Psoas muscle (tissue), 7 donors: ENCODE measurements at regions not wholly inside any gene's neighbourhood (a gene's known extent, or its start where the extent isn't known, plus 50 kb on each side); places are given as distances from the start of the nearest gene placed in this dataset.

ENCODE experiments used
- ATAC-seq, 4 donors: fragments of 200-7000 bp; cut with Tn5 transposase; one replicate each; pipeline ENCODE4 v1.9.1; 2020; ENCODE audit warnings: moderate library complexity in 3 of 4, mild to moderate bottlenecking in 2 of 4
- DNase-seq, 2 donors: peaks; one replicate each; pipeline ENCODE4 v3.0.0-alpha.2; 2020
- H3K27ac ChIP-seq: fragments of 200-600 bp; one replicate; pipeline ENCODE4 v1.8.0; 2022
- H3K27me3 ChIP-seq, 3 donors: fragments of 200-600 bp in 1 of 3; one replicate each; pipeline versions ENCODE4 v1.6.1 to v1.8.0; 2013 to 2022; ENCODE audit warnings: low read length in 2 of 3, mild to moderate bottlenecking in 2 of 3, moderate library complexity in 1 of 3; ENCODE audit not compliant: insufficient read depth in 3 of 3
- H3K36me3 ChIP-seq, 2 donors: fragments of 200-600 bp in 1 of 2; one replicate each; pipeline versions ENCODE4 v1.6.1 to v1.8.0; 2013 to 2022; ENCODE audit warnings: low read depth in 1 of 2, mild to moderate bottlenecking in 1 of 2, moderate library complexity in 1 of 2; ENCODE audit not compliant: insufficient read depth in 1 of 2
- H3K4me1 ChIP-seq: fragments of 200-600 bp; one replicate; pipeline ENCODE4 v1.8.0; 2022
- H3K4me3 ChIP-seq: fragments of 200-600 bp; one replicate; pipeline ENCODE4 v1.8.0; 2022; ENCODE audit warnings: mild to moderate bottlenecking
- H3K9me3 ChIP-seq: fragments of 200-600 bp; one replicate; pipeline ENCODE4 v1.8.0; 2022
- CTCF ChIP-seq: fragments of 200-600 bp; IDR thresholded peaks from one replicate; pipeline ENCODE4 v1.8.0; 2022; ENCODE audit warnings: antibody characterized with exemption
- WGBS, 3 donors: extraction: QIAGEN DNeasy Blood & Tissue Kit; methylation state at CpG; one replicate each; pipeline versions ENCODE4 v1.1.6 to v1.1.7; 2013; 5-methylcytosine and 5-hydroxymethylcytosine counted together
- intact Hi-C, 2 donors: fragments of 100-400 bp; cut with DNase I; formaldehyde crosslinking; loops; one replicate each; pipeline versions ENCODE4 v1.11.0 to v1.14.2; 2022
- donor health status: healthy with polysubstance abuse.
- donor health status: DM: no; HTN: no; CAD: no; lungs with moderate emphysema.
- donor health status: Bipolar disorder and iron deficiency.
- donor health status: healthy.
- donor health status: DM: yes; HTN: yes; CAD: no.
- donor health status: DM: no; HTN: no; CAD: no.
- donor health status: DM: yes; HTN: yes; CAD: no.

- no peak for ATAC-seq
- Histone ChIP-seq H3K36me3 (no peaks in the 10 kb centered on the region), H3K4me3 (no peak overlapping the region), H3K27me3 (peaks cover 0 to 6% (median 0%) of the 10 kb centered on the region in 3 donors), H3K27ac (no peak overlapping the region), H3K4me1 (no peaks in the 10 kb centered on the region), H3K9me3 (no peaks in the 10 kb centered on the region)
- intact Hi-C loops = no loop called here
- DNase-seq = no peak
- 79 to 86% (median 82%) methylated on average over 7 of the region's 7 CpGs for WGBS, 3 donors
- TF ChIP-seq CTCF = no peak
Observed at GRCh38 chr12:127253797-127254327, 1013.1 kb upstream of the TMEM132C start.

- TF ChIP-seq CTCF = no peak
- Histone ChIP-seq H3K9me3 (no peaks in the 10 kb centered on the region), H3K27me3 (peaks cover 0 to 6% (median 0%) of the 10 kb centered on the region in 3 donors), H3K4me1 (no peaks in the 10 kb centered on the region), H3K4me3 (no peak overlapping the region), H3K27ac (no peak overlapping the region), H3K36me3 (no peaks in the 10 kb centered on the region)
- ATAC-seq (no peak), DNase-seq (no peak)
- 69 to 79% (median 71%) methylated on average over 5 of the region's 5 CpGs for WGBS, 3 donors
- intact Hi-C loops = no loop called here
Observed at GRCh38 chr12:127254420-127254955, 1012.5 kb upstream of the TMEM132C start.

- intact Hi-C loops = no loop called here
- TF ChIP-seq CTCF = no peak
- Histone ChIP-seq H3K27me3 (no peaks in the 10 kb centered on the region), H3K4me1 (no peaks in the 10 kb centered on the region), H3K4me3 (no peak overlapping the region), H3K36me3 (no peaks in the 10 kb centered on the region), H3K27ac (no peak overlapping the region), H3K9me3 (no peaks in the 10 kb centered on the region)
- WGBS, 3 donors = 68 to 76% (median 73%) methylated on average over 5 of the region's 5 CpGs
- ATAC-seq (no peak), DNase-seq (no peak)
Observed at GRCh38 chr12:127257366-127257935, 1009.5 kb upstream of the TMEM132C start.

- Histone ChIP-seq H3K9me3 (no peaks in the 10 kb centered on the region), H3K27me3 (no peaks in the 10 kb centered on the region), H3K4me1 (no peaks in the 10 kb centered on the region), H3K27ac (no peak overlapping the region), H3K36me3 (no peaks in the 10 kb centered on the region), H3K4me3 (no peak overlapping the region)
- intact Hi-C loops = no loop called here
- DNase-seq (no peak), ATAC-seq (no peak)
- TF ChIP-seq CTCF = no peak
- WGBS, 3 donors = 85 to 86% (median 85%) methylated on average over 3 of the region's 3 CpGs
Observed at GRCh38 chr12:127260531-127260930, 1006.4 kb upstream of the TMEM132C start.

- Histone ChIP-seq H3K36me3 (no peaks in the 10 kb centered on the region), H3K4me1 (no peaks in the 10 kb centered on the region), H3K4me3 (no peak overlapping the region), H3K27me3 (no peaks in the 10 kb centered on the region), H3K9me3 (no peaks in the 10 kb centered on the region), H3K27ac (no peak overlapping the region)
- intact Hi-C loops = no loop called here
- no peak for ATAC-seq
- TF ChIP-seq CTCF = no peak
- DNase-seq = no peak
- 72 to 83% (median 77%) methylated on average over 7 of the region's 7 CpGs for WGBS, 3 donors
Observed at GRCh38 chr12:127260999-127261398, 1006.0 kb upstream of the TMEM132C start.
